CD4-positive, alpha-beta T cell (primary cell): ENCODE measurements at regions not wholly inside any gene's neighbourhood (a gene's known extent, or its start where the extent isn't known, plus 50 kb on each side); places are given as distances from the start of the nearest gene placed in this dataset.

Experiments used
- ATAC-seq: fragments of 200-7000 bp; cut with Tn5 transposase; one replicate; pipeline ENCODE4 v1.10.0; 2022; ENCODE audit warnings: mild to moderate bottlenecking; ENCODE audit not compliant: poor library complexity
- CTCF ChIA-PET: fragments of 350-600 bp; sonication (Branson Sonifier 250); formaldehyde crosslinking; loops from one replicate; lab custom pipeline; 2021; ENCODE audit warnings: antibody characterized with exemption, inconsistent platforms; lab: Charles Lee
- POLR2A ChIA-PET: fragments of 350-600 bp; sonication (Branson Sonifier 250); formaldehyde crosslinking; loops from one replicate; lab custom pipeline; 2021; ENCODE audit warnings: antibody characterized with exemption, inconsistent platforms; lab: Charles Lee
- DNase-seq, 14 experiments: peaks; one replicate each; pipeline ENCODE4 v3.0.0-alpha.2; 2013 to 2020; ENCODE audit warnings: mixed read lengths in 2 of 14
- H3K27ac ChIP-seq, 2 donors: one replicate each; pipeline versions ENCODE4 v1.5.1 to v1.7.0; 2013; ENCODE audit warnings: low read length in 2 of 2, low read depth in 1 of 2, mild to moderate bottlenecking in 1 of 2
- H3K27me3 ChIP-seq, 2 experiments: 1 replicate in 1 of 2; 2 replicates in 1 of 2; pipeline versions ENCODE4 v1.6.1 to v1.7.0; 2013; ENCODE audit warnings: low read length in 2 of 2, control low read depth in 1 of 2, mild to moderate bottlenecking in 1 of 2, moderate library complexity in 1 of 2; ENCODE audit not compliant: insufficient read depth in 2 of 2, control insufficient read depth in 1 of 2
- H3K36me3 ChIP-seq: one replicate; pipeline ENCODE4 v1.6.1; 2013; ENCODE audit warnings: low read length, control low read depth; ENCODE audit not compliant: insufficient read depth
- H3K4me1 ChIP-seq: one replicate; pipeline ENCODE4 v1.6.1; 2013; ENCODE audit warnings: low read length, control low read depth; ENCODE audit not compliant: insufficient read depth
- H3K4me3 ChIP-seq: one replicate; pipeline ENCODE4 v1.5.1; 2013; ENCODE audit warnings: mild to moderate bottlenecking, low read length, moderate library complexity
- H3K9me3 ChIP-seq, 2 experiments: 1 replicate in 1 of 2; 2 replicates in 1 of 2; pipeline versions ENCODE4 v1.6.1 to v1.7.0; 2013; ENCODE audit warnings: low read length in 2 of 2, mild to moderate bottlenecking in 2 of 2, control low read depth in 1 of 2, moderate library complexity in 1 of 2; ENCODE audit not compliant: control insufficient read depth in 1 of 2, insufficient read depth in 1 of 2
- H3K27ac Mint-ChIP-seq: one replicate; pipeline ENCODE4 v1.8.0; 2020; ENCODE audit warnings: mixed read lengths
- H3K27me3 Mint-ChIP-seq: one replicate; pipeline ENCODE4 v1.8.0; 2021; ENCODE audit warnings: mixed read lengths
- H3K36me3 Mint-ChIP-seq: one replicate; pipeline ENCODE4 v1.8.0; 2021; ENCODE audit warnings: low read depth, mixed read lengths
- H3K4me1 Mint-ChIP-seq: one replicate; pipeline ENCODE4 v1.8.0; 2021; ENCODE audit warnings: low read depth, mixed read lengths
- H3K4me3 Mint-ChIP-seq: one replicate; pipeline ENCODE4 v1.8.0; 2020; ENCODE audit warnings: mild to moderate bottlenecking, mixed read lengths
- H3K9me3 Mint-ChIP-seq: one replicate; pipeline ENCODE4 v1.8.0; 2020; ENCODE audit warnings: mixed read lengths
- intact Hi-C, 2 experiments: fragments of 100-400 bp; cut with DNase I in 1 of 2; cut with micrococcal nuclease in 1 of 2; formaldehyde crosslinking; loops; one replicate each; pipeline versions ENCODE4 v1.15.1 to v1.9.0; 2023 to 2025; cut with DNase I, micrococcal nuclease
- TF ChIP-seq, protein P1 (sequence below): fragments of 200-600 bp; IDR thresholded peaks from one replicate; pipeline ENCODE4 v1.8.0; 2022; ENCODE audit warnings: antibody characterized with exemption, mild to moderate bottlenecking

- intact Hi-C loops, result no loop called here
- TF ChIP-seq, protein P1, sequence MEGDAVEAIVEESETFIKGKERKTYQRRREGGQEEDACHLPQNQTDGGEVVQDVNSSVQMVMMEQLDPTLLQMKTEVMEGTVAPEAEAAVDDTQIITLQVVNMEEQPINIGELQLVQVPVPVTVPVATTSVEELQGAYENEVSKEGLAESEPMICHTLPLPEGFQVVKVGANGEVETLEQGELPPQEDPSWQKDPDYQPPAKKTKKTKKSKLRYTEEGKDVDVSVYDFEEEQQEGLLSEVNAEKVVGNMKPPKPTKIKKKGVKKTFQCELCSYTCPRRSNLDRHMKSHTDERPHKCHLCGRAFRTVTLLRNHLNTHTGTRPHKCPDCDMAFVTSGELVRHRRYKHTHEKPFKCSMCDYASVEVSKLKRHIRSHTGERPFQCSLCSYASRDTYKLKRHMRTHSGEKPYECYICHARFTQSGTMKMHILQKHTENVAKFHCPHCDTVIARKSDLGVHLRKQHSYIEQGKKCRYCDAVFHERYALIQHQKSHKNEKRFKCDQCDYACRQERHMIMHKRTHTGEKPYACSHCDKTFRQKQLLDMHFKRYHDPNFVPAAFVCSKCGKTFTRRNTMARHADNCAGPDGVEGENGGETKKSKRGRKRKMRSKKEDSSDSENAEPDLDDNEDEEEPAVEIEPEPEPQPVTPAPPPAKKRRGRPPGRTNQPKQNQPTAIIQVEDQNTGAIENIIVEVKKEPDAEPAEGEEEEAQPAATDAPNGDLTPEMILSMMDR, result no peak
- Mint-ChIP-seq H3K4me3 (no peak overlapping the region), H3K9me3 (no peaks in the 10 kb centered on the region), H3K27ac (no peak overlapping the region), H3K36me3 (no peaks in the 10 kb centered on the region), H3K27me3 (no peaks in the 10 kb centered on the region), H3K4me1 (no peaks in the 10 kb centered on the region)
- ATAC-seq, result no peak
- no peaks in the 10 kb centered on the region for H3K27me3 ChIP-seq
- no peak for DNase-seq
- H3K4me1 ChIP-seq, result no peaks in the 10 kb centered on the region
- no peak overlapping the region for H3K27ac ChIP-seq
- no peaks in the 10 kb centered on the region for H3K36me3 ChIP-seq
- ChIA-PET CTCF (no interaction called here), POLR2A (no interaction called here)
- no peaks in the 10 kb centered on the region for H3K9me3 ChIP-seq
- H3K4me3 ChIP-seq, result no peak overlapping the region
Observed at GRCh38 chr12:69061574-69061973, 128.6 kb upstream of the CPM start.

GRCh38 chr12:69062621-69063237, 129.8 kb upstream of the CPM start:
- TF ChIP-seq, protein P1, result no peak
- intact Hi-C loops, result no loop called here

GRCh38 chr12:69064734-69065443, 131.9 kb upstream of the CPM start:
- no peaks in the 10 kb centered on the region for H3K27me3 Mint-ChIP-seq
- H3K4me3 Mint-ChIP-seq, result no peak overlapping the region
- Histone ChIP-seq H3K27ac (no peak overlapping the region), H3K4me3 (no peak overlapping the region), H3K36me3 (no peaks in the 10 kb centered on the region), H3K4me1 (no peaks in the 10 kb centered on the region), H3K9me3 (no peaks in the 10 kb centered on the region), H3K27me3 (no peaks in the 10 kb centered on the region)
- no peak for DNase-seq
- TF ChIP-seq, protein P1, result no peak
- H3K36me3 Mint-ChIP-seq, result no peaks in the 10 kb centered on the region
- intact Hi-C loops, result loop anchor here in 1 of 2 experiments (5.0 kb wide), 1 partner anchor 843 kb away; no protein-coding TSS in a partner anchor
- CTCF ChIA-PET, result interaction anchor here (1.4 kb wide), 1 partner anchor 10 kb away, joined by 4 read pairs; no protein-coding TSS in a partner anchor
- ATAC-seq, result no peak
- no peak overlapping the region for H3K27ac Mint-ChIP-seq
- POLR2A ChIA-PET, result no interaction called here
- H3K4me1 Mint-ChIP-seq, result no peaks in the 10 kb centered on the region
- no peaks in the 10 kb centered on the region for H3K9me3 Mint-ChIP-seq

More at GRCh38 chr12:69062621-69063237, 129.8 kb upstream of the CPM start:
- Histone ChIP-seq H3K36me3 (no peaks in the 10 kb centered on the region), H3K27me3 (no peaks in the 10 kb centered on the region), H3K4me3 (no peak overlapping the region), H3K27ac (no peak overlapping the region), H3K4me1 (no peaks in the 10 kb centered on the region), H3K9me3 (no peaks in the 10 kb centered on the region)
- POLR2A ChIA-PET, result no interaction called here
- no peak overlapping the region for H3K27ac Mint-ChIP-seq
- H3K9me3 Mint-ChIP-seq, result no peaks in the 10 kb centered on the region
- DNase-seq, result no peak
- H3K4me3 Mint-ChIP-seq, result no peak overlapping the region
- no peaks in the 10 kb centered on the region for H3K36me3 Mint-ChIP-seq
- no peaks in the 10 kb centered on the region for H3K4me1 Mint-ChIP-seq
- CTCF ChIA-PET, result no interaction called here
- no peak for ATAC-seq
- H3K27me3 Mint-ChIP-seq, result no peaks in the 10 kb centered on the region
